Fibroblast of skin of right quadriceps (primary cell): ENCODE measurements at regions not wholly inside any gene's neighbourhood (a gene's known extent, or its start where the extent isn't known, plus 50 kb on each side); places are given as distances from the start of the nearest gene placed in this dataset.

Source experiments
- DNase-seq: peaks from one replicate; pipeline ENCODE4 v3.0.0-alpha.2; 2013

GRCh38 chr22:48045369-48045768, 1282.9 kb downstream of the TBC1D22A start:
- DNase-seq: no peak

DNA sequence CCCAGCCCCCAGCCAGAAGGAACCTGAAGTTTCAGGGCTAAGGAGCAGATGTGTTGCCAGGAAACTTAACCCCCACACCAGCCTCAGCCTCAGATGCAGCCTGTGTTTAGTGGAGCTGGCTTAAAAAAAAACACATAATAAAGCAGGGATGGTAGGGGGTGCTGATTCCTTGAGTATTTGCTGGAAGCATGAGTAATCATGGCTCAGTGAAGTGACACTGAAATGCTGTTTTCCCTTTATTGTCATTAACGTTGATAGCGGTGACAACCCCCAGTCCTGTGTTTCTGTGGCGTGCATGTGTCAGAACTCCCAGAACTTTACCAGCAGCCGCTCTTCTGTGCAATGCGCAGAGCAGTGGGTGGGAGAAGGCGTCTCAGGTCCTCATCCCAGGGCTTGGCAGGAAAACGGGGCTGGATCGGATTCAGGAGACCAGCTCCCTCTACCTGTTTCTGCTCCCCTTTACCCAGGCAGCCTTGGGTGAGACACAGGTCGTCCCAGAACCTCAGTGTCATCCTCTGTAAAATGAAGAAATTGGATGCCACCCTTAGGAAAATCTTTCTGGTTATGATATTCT, 1282.1 kb downstream of the TBC1D22A start:
- no peak for DNase-seq

DNA sequence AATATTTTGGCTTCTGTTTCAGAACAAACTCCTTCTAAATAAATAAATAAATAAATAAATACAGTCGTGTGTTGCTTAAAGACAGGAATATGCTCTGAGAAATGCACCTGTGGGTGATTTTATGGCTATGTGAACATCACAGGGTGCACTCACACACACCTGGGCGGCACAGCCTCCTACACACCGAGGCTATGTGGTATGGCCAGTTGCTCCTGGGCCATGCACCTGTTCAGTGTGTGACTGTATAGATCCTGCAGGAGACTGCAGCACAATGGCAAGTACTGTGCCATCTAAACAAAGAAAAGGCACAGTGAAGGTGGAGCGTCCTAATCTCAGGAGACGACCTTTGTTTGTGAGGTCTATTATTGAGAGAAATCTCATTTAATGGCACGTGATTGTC, 1281.1 kb downstream of the TBC1D22A start:
- no peak for DNase-seq

DNA sequence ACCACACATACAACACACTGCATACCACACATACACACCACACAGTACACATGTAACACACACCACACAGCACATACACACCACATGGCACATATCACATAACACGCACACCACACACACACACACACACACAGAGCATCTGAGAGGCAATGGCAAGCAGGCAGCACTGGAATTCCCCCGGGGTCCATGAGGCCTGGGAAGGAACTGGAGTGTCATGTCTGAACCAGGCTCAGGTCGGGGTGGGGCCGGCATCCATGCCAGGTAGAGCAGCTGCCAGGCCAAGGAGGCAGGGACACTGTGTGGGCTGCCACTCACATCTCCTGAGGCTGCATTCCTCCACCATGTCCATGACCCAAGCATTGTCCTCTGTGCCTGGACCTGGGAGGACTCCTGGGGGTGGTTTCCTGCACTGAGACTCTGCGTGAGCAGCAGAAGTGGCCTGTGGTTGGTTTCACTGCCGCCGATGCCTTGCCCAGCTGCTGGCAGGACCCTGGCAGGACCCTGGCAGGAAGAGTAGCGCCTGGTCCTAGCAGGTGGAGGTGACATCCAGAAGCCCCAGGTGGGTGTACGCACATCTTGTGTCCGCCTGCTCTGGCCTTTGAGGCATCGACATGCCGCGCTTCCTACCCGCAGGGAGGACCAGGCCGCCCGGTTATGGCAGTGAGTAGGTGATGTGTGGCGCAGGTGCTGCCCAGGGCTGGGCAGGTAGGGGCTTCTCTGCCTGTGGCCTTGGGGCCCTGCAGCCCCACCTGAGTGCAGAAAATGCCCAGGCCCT, 1280.4 kb downstream of the TBC1D22A start:
- DNase-seq: no peak

DNA sequence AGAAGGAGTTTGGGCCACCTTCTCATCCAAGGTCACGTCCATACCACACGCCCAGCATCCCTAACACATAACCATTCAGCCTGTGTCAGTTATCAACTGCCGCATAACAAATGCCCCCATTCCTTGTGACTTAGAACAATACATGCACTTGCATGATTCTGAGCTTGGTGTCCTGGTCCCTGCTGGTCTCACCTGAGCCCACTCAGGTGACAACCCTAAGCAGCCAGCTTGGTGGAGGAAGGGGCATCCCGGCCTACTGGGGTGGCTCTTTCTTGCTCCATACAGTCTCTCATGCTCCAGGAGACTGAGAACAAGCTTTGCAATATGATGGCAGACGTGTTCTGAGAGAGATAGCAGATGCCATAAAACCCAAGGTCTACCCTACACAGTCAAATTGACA, 1276.9 kb downstream of the TBC1D22A start:
- DNase-seq: no peak

- DNase-seq: no peak
Observed at GRCh38 chr22:48037618-48038017, 1275.2 kb downstream of the TBC1D22A start.

DNA sequence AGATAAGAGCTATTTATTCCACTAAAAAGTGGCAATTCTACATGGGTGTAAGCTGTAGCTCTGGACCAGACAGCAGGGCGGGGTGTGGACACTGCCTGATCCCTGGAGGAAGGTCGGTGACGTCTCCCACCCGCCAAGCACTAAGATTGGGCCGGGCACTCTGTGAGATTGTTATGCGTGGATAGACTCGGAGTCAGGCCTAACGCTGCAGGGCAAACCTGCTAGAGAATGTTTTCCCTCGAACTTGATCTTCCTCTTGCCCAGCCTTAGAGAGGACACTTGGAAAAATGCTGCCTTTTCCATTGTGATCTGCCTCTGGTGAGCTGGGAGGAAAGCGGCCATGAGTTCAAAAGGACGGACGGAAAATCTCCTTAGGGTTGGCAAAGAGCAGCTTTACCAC, 1273.4 kb downstream of the TBC1D22A start:
- DNase-seq: no peak

DNA sequence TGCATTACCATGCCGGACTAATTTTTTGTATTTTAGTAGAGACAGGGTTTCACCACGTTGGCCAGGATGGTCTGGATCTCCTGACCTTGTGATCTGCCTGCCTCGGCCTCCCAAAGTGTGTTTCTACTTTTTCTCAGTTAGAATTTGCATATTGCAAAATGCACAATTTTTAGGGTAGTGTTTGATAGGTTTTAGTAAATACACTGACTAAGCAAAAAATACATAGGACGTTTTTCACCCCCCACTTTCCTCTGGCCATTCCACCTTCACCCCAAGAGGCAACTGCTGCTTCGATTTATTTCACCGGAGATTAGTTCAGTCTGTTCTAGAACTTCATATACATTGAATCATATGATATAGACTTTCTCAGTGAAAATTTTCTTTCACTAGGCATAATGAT, 1269.1 kb downstream of the TBC1D22A start:
- DNase-seq: no peak

- no peak for DNase-seq
Observed at GRCh38 chr22:48025096-48025495, 1262.6 kb downstream of the TBC1D22A start.

DNA sequence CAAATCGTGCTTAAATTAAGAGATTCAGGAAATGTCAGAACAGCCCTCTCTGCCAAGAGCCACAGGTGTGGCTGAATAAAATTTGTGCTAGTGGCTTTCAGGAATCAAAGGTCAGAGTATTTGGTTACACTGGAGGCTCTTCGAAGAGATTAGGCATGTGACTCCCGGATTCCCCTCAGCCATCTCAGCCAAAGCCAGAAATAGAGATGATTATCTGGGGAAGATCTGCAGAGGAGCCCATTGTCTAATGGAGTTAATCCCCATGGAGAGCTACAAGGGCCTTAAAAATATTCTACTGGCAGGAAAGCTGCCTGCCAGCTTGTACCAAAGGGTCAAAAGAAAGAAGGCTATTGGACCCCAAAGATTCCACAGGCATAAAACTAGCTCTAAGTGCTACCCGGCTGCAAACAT, 1259.5 kb downstream of the TBC1D22A start:
- DNase-seq: no peak

GRCh38 chr22:48018346-48018745, 1255.9 kb downstream of the TBC1D22A start:
- DNase-seq: no peak

- DNase-seq: no peak
Observed at GRCh38 chr22:48015701-48016100, 1253.3 kb downstream of the TBC1D22A start.

GRCh38 chr22:48004936-48005335, 1242.5 kb downstream of the TBC1D22A start:
- no peak for DNase-seq

- no peak for DNase-seq
Observed at GRCh38 chr22:48004038-48004437, 1241.6 kb downstream of the TBC1D22A start.

- DNase-seq: no peak
Observed at GRCh38 chr22:48001101-48001500, 1238.7 kb downstream of the TBC1D22A start.

GRCh38 chr22:47997612-47998011, 1235.2 kb downstream of the TBC1D22A start:
- no peak for DNase-seq

DNA sequence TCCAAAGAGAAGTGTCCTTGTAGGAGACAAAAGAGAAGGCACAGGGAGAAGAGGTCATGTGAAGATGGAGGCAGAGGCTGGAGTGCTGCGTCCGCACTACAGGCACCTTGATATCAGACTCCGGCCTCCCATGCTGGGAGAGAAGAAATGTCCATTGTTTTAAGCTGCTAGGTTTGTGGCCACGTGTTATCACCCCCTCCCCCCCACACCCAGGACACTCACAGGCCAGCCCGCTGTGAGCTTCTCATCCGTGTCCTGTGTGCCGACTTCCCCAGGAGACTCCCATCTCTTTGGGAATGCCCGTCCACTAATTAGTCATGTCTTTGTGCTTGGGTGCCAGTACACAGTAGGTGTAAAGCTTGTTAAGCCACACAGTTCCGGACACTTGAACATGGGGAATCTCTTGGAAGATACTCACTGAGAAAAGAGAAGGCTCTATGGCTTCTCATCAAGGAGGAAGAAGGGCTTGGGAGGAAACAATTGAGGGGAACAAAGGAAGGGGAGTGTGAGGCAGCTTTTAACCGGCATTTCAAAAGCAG, 1234.7 kb downstream of the TBC1D22A start:
- no peak for DNase-seq

- no peak for DNase-seq
Observed at GRCh38 chr22:47996446-47996857, 1234.0 kb downstream of the TBC1D22A start.

DNA sequence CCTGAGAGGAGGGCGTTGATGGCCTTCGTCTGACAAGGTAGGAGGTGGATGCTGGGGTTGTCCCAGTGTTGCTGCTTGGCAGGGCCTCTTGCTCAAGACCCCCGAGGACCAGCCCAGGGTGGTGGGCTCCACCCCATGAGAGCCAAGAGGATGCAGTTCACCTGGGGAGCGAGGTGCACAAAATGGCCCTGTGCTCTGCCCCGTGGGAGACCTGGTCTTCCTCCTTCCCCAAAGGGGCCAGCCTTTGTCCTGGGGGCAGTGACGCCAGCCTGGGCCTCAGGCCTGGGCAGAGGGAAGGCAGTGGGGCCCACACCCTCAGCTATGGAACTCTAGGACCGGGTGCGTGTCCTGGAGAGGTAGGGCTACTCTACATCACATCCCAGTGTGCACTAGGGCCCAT, 1233.3 kb downstream of the TBC1D22A start:
- no peak for DNase-seq

DNA sequence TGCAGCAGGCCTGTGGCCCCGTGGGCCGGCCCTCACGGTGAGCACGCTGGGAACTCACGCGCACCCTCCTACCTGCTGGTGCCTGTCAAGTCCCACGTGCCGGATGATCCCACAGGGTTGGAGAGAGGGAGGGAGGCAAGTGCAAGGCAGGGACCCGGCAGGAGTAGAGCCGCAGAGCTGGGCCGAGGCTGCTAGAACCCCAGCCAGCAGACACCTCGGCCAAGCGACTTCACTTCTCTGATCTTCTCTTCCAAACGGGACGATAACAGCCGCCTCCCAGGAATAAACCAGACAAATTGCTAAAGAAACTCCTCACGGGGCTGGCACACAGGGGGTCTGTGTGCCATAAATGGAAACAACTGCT, 1232.8 kb downstream of the TBC1D22A start:
- DNase-seq: no peak

GRCh38 chr22:47994601-47995263, 1232.3 kb downstream of the TBC1D22A start:
- DNase-seq: no peak

DNA sequence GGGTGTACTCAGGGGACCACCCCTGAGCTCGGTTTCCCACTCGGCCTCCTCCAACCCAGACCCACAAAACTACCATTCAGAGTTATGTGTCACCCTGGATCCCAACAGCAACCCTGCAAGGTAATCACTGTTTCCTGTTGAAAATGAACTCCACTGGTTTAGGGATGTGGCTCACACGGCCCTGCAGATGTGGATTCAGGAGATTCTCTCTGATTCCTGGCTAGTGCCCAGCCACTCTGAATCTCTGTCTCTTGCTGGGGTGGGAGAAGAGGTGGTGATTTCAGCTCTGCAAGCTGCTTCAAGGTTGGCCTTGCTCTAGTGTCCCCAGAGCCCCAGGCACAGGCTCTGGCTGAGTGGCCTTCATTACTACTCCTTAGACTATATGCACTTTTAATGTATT, 1231.6 kb downstream of the TBC1D22A start:
- DNase-seq: no peak

DNA sequence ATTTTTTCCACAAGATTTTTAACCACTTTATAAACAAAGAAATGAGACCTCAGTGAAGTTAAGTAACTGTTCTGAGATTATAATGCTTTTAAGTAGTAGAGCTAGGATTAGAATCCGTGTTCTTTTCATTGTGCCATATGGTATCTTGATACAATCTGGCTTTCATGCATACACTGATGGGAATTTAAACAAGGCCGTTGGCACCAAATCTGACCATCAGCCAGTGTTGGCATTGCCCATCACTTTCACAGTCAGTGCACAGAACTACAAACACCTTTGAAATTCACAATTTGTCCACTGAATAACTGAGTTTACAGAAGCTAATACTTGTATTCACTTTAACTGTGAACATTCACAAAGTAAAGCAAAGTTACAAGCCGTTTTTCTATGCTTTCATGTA, 1228.0 kb downstream of the TBC1D22A start:
- DNase-seq: no peak

DNA sequence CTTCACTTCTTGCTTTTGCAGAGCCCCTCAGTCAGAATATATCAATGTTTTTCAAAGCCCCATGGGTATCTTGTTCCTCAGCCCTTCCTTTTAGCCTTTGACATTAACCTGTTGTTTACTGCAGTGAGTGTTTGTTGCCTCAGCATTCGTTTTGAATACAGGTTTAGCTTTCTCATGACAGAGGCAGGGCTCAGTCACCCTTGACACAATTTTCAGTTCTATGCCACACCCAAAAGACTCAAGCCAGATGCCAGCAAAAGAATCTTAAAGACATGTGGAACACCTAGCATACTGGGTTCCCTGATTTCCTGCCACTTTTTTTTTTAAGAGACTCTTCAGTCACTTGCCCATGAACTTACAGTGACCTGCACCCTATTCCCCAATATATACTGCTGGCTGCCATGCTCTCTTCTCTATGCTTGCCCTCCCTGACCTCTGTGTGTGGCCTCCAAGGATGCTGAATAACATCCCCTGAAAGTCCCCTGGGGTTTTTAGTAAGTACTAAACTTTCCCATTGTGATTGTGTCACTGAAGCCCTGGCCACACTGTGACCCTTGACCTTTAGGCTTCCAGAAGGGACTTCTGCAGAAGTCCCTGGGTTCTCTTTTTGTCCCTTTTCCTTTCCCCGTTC, 1225.5 kb downstream of the TBC1D22A start:
- DNase-seq: no peak
